OCI-LY7 (cell line): ENCODE measurements at regions not wholly inside any gene's neighbourhood (a gene's known extent, or its start where the extent isn't known, plus 50 kb on each side); places are given as distances from the start of the nearest gene placed in this dataset.

Experiments used
- BruUV-seq: library from RNA; stranded (reverse); fragments of 400-500 nt; replicated peaks from 2 replicates; lab custom pipeline; 2021; lab: Mats Ljungman, UMichigan
- CTCF ChIA-PET: fragments of 300-600 bp; sonication (Branson Sonifier 250); formaldehyde crosslinking; loops from one replicate; lab custom pipeline; 2022; ENCODE audit warnings: antibody characterized with exemption; ENCODE audit not compliant: unreplicated experiment; lab: Charles Lee
- POLR2A ChIA-PET: fragments of 300-600 bp; sonication (Branson Sonifier 250); formaldehyde crosslinking; loops from one replicate; lab custom pipeline; 2022; ENCODE audit warnings: antibody characterized with exemption; lab: Charles Lee
- DNase-seq: peaks from one replicate; pipeline ENCODE4 v3.0.0-alpha.2; 2015; ENCODE audit warnings: low spot score
- H2AFZ ChIP-seq: fragments of 200-600 bp; sonication (generic), shearing (Covaris generic); 2 replicates; pipeline ENCODE4 v1.6.1; 2014; ENCODE audit warnings: mild to moderate bottlenecking, antibody characterized with exemption, low read length, moderate library complexity
- H3K27ac ChIP-seq: fragments of 200-600 bp; sonication (generic); 2 replicates; pipeline ENCODE4 v1.5.1; 2014; ENCODE audit warnings: mixed run types, low read depth, mild to moderate bottlenecking, moderate library complexity, low read length, inconsistent platforms; ENCODE audit not compliant: poor library complexity, severe bottlenecking
- H3K36me3 ChIP-seq: fragments of 200-600 bp; sonication (generic); 2 replicates; pipeline ENCODE4 v1.6.1; 2014; ENCODE audit warnings: mild to moderate bottlenecking, antibody characterized with exemption, low read length, moderate library complexity, mixed read lengths; ENCODE audit not compliant: insufficient read depth
- H3K4me1 ChIP-seq: fragments of 200-600 bp; sonication (generic); 2 replicates; pipeline ENCODE4 v1.5.1; 2014; ENCODE audit warnings: mild to moderate bottlenecking, low read length; ENCODE audit not compliant: insufficient read depth, poor library complexity, severe bottlenecking
- H3K4me2 ChIP-seq: fragments of 200-600 bp; sonication (generic); 2 replicates; pipeline ENCODE4 v1.6.1; 2014; ENCODE audit warnings: mild to moderate bottlenecking, low read length
- H3K4me3 ChIP-seq: fragments of 200-600 bp; sonication (generic); 2 replicates; pipeline ENCODE4 v1.5.1; 2014; ENCODE audit warnings: mild to moderate bottlenecking, low read depth, low read length; ENCODE audit not compliant: poor library complexity, severe bottlenecking
- H3K79me2 ChIP-seq: fragments of 200-600 bp; sonication (generic); 2 replicates; pipeline ENCODE4 v1.6.1; 2016; ENCODE audit warnings: low read depth, mild to moderate bottlenecking, low read length, moderate library complexity, mixed read lengths; ENCODE audit not compliant: insufficient read depth
- H3K9me2 ChIP-seq: fragments of 200-600 bp; sonication (generic); 2 replicates; pipeline ENCODE4 v1.6.1; 2016; ENCODE audit warnings: mild to moderate bottlenecking, low read length, mixed read lengths; ENCODE audit not compliant: insufficient read depth
- H3K9me3 ChIP-seq: fragments of 200-600 bp; sonication (generic); 2 replicates; pipeline ENCODE4 v1.6.1; 2014; ENCODE audit warnings: mild to moderate bottlenecking, mixed run types, low read length, mixed read lengths
- H4K20me1 ChIP-seq: fragments of 200-600 bp; sonication (generic); 2 replicates; pipeline ENCODE4 v1.6.1; 2014; ENCODE audit warnings: mild to moderate bottlenecking, antibody characterized with exemption, low read length, moderate library complexity, mixed read lengths; ENCODE audit not compliant: insufficient read depth
- CTCF ChIP-seq: fragments of 200-600 bp; sonication (generic); conservative IDR thresholded peaks from 2 replicates; pipeline ENCODE4 v1.5.1; 2014; ENCODE audit warnings: mild to moderate bottlenecking, antibody characterized with exemption, low read length, moderate library complexity, mixed read lengths
- EZH2phosphoT487 ChIP-seq: fragments of 200-600 bp; sonication (generic); IDR thresholded peaks from 2 replicates; pipeline ENCODE4 v1.6.1; 2018; ENCODE audit warnings: low read depth, borderline replicate concordance, mild to moderate bottlenecking, mixed run types, antibody characterized with exemption, low read length, moderate library complexity, mixed read lengths
- intact Hi-C: fragments of 100-400 bp; cut with micrococcal nuclease; formaldehyde crosslinking; loops from one replicate; pipeline ENCODE4 v1.10.0; 2022; ENCODE audit not compliant: unreplicated experiment

GRCh38 chr11:112412383-112412782, 151.7 kb upstream of the PLET1 start:
- no peaks in the 10 kb centered on the region for H3K9me3 ChIP-seq
- H3K4me2 ChIP-seq: no peak overlapping the region
- no peak overlapping the region for H3K4me3 ChIP-seq
- H3K27ac ChIP-seq: no peak overlapping the region
- POLR2A ChIA-PET: no interaction called here
- no peak for DNase-seq
- H2AFZ ChIP-seq: no peak overlapping the region
- no peaks in the 10 kb centered on the region for H3K9me2 ChIP-seq
- intact Hi-C loops: no loop called here
- no peaks in the 10 kb centered on the region for H4K20me1 ChIP-seq
- BruUV-seq: no TSS peak
- CTCF ChIA-PET: no interaction called here
- no peaks in the 10 kb centered on the region for H3K79me2 ChIP-seq
- TF ChIP-seq EZH2phosphoT487 (no peak), CTCF (no peak)
- no peaks in the 10 kb centered on the region for H3K36me3 ChIP-seq
- no peaks in the 10 kb centered on the region for H3K4me1 ChIP-seq

GRCh38 chr11:112417339-112417738, 156.7 kb upstream of the PLET1 start:
- H3K79me2 ChIP-seq: no peaks in the 10 kb centered on the region
- BruUV-seq: no TSS peak
- no peak for TF ChIP-seq CTCF
- TF ChIP-seq EZH2phosphoT487: no peak
- no peak overlapping the region for H3K4me2 ChIP-seq
- H2AFZ ChIP-seq: no peak overlapping the region
- intact Hi-C loops: no loop called here
- H3K27ac ChIP-seq: no peak overlapping the region
- ChIA-PET POLR2A (no interaction called here), CTCF (no interaction called here)
- no peaks in the 10 kb centered on the region for H3K36me3 ChIP-seq
- H3K9me2 ChIP-seq: no peaks in the 10 kb centered on the region
- no peaks in the 10 kb centered on the region for H4K20me1 ChIP-seq
- H3K9me3 ChIP-seq: no peaks in the 10 kb centered on the region
- no peaks in the 10 kb centered on the region for H3K4me1 ChIP-seq
- H3K4me3 ChIP-seq: no peak overlapping the region
- no peak for DNase-seq

GRCh38 chr11:112418438-112418837, 157.8 kb upstream of the PLET1 start:
- no peaks in the 10 kb centered on the region for H3K4me1 ChIP-seq
- intact Hi-C loops: no loop called here
- no peaks in the 10 kb centered on the region for H4K20me1 ChIP-seq
- H3K9me3 ChIP-seq: no peaks in the 10 kb centered on the region
- no peak overlapping the region for H3K27ac ChIP-seq
- H3K9me2 ChIP-seq: no peaks in the 10 kb centered on the region
- no peak for DNase-seq
- no peak for TF ChIP-seq EZH2phosphoT487
- TF ChIP-seq CTCF: no peak
- no peak overlapping the region for H2AFZ ChIP-seq
- no peaks in the 10 kb centered on the region for H3K36me3 ChIP-seq
- ChIA-PET POLR2A (no interaction called here), CTCF (interaction anchor here (0.6 kb wide), 1 partner anchor 22 kb away, joined by 3 read pairs; no protein-coding TSS in a partner anchor)
- no TSS peak for BruUV-seq
- H3K79me2 ChIP-seq: no peaks in the 10 kb centered on the region
- H3K4me3 ChIP-seq: no peak overlapping the region
- H3K4me2 ChIP-seq: no peak overlapping the region
